ENCODE measurements at regions not wholly inside any gene's neighbourhood (a gene's known extent, or its start where the extent isn't known, plus 50 kb on each side); places are given as distances from the start of the nearest gene placed in this dataset.

DNA sequence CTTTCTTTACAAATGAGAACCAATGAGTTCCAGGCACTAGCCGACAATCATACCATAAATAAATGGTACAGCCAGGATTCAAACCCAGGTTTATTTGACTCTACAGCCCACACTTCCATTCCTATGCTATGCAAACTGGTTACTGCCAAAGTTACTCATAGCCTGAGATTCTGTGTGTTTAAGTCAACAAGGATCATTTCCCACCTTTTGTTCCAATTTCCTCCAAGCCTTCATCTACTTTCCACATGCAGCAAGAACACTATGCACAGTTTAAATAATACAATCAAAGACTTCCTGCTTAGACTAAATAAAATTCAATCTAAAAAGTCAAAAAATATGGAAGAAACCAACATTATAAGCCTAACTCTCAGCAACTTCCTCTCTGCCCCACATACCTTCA, 59.2 kb upstream of the KLF12 start:
- WGBS (ENCODE audit: insufficient coverage, low coverage, missing lambda C conversion rate) = 0% methylated on average over 1 of the region's 1 CpG
- H3K9me3 ChIP-seq (replicated peaks; ENCODE audit: control insufficient read depth, insufficient read depth, low read depth, low read length) = no peaks in the 10 kb centered on the region
- H4K20me1 ChIP-seq (replicated peaks; ENCODE audit: control insufficient read depth, insufficient read depth, low read length) = no peaks in the 10 kb centered on the region
- DNase-seq (ENCODE audit: extremely low read depth in 1 of 4, low spot score in 3 of 4) (no peak), ATAC-seq (no peak), FAIRE-seq (no peak)
- no peak overlapping the region for H3K4me3 ChIP-seq
- CTCF ChIA-PET (ENCODE audit: low intra/inter-chr PET ratio) = no interaction called here
- H3K27me3 ChIP-seq (ENCODE audit: control insufficient read depth in 2 of 2, insufficient read depth in 2 of 2, low read length in 2 of 2) = no peaks in the 10 kb centered on the region
- H3K4me1 ChIP-seq (replicated peaks in 1 of 2; ENCODE audit: control insufficient read depth in 2 of 2, insufficient read depth in 2 of 2, low read length in 2 of 2) = no peaks in the 10 kb centered on the region
- H3K4me2 ChIP-seq (ENCODE audit: insufficient read depth, low read length) = no peak overlapping the region
- H3K9ac ChIP-seq (ENCODE audit: insufficient read depth in 1 of 2, low read depth in 2 of 2, low read length in 2 of 2) = no peak overlapping the region
- in situ Hi-C loops (cut with MboI) (no loop called here), intact Hi-C loops (cut with micrococcal nuclease) (no loop called here)
- H2AFZ ChIP-seq (ENCODE audit: low read depth, low read length) = no peak overlapping the region
- H3K36me3 ChIP-seq (ENCODE audit: control insufficient read depth, insufficient read depth, low read length) = no peaks in the 10 kb centered on the region
- POLR2A ChIA-PET = no interaction called here
- TF ChIP-seq PRPF4 (IDR thresholded peaks at IDR 0.05; ENCODE audit: insufficient read depth, low read depth, low read length, poor library complexity, severe bottlenecking) = no peak
- TF ChIP-seq ZNF436 (CRISPR knock-in tag; IDR thresholded peaks at IDR 0.05) = no peak
- TF ChIP-seq HDAC6 (IDR thresholded peaks at IDR 0.05; ENCODE audit: low read depth, low read length) = no peak
- no peak for TF ChIP-seq ZBTB40 (IDR thresholded peaks at IDR 0.05)
- no peak for TF ChIP-seq ZBTB40 (CRISPR knock-in tag; IDR thresholded peaks at IDR 0.05)
- TF ChIP-seq, protein P1, sequence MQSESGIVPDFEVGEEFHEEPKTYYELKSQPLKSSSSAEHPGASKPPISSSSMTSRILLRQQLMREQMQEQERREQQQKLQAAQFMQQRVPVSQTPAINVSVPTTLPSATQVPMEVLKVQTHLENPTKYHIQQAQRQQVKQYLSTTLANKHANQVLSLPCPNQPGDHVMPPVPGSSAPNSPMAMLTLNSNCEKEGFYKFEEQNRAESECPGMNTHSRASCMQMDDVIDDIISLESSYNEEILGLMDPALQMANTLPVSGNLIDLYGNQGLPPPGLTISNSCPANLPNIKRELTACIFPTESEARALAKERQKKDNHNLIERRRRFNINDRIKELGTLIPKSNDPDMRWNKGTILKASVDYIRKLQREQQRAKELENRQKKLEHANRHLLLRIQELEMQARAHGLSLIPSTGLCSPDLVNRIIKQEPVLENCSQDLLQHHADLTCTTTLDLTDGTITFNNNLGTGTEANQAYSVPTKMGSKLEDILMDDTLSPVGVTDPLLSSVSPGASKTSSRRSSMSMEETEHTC (IDR thresholded peaks at IDR 0.05) = no peak
- no peak for TF ChIP-seq ETV5 (CRISPR knock-in tag; IDR thresholded peaks at IDR 0.05; ENCODE audit: low read depth)
- H3K27ac ChIP-seq (ENCODE audit: extremely low read depth, low read depth, low read length) = no peak overlapping the region
- BruUV-seq (replicated peaks) = no TSS peak
- no peaks in the 10 kb centered on the region for H3K79me2 ChIP-seq (ENCODE audit: control insufficient read depth, insufficient read depth, low read length)
- no peaks in the 10 kb centered on the region for H3K9me1 ChIP-seq (ENCODE audit: control insufficient read depth, insufficient read depth, low read length)

Data from K562 (cell line).